ENCODE measurements at regions not wholly inside any gene's neighbourhood (a gene's known extent, or its start where the extent isn't known, plus 50 kb on each side); places are given as distances from the start of the nearest gene placed in this dataset.
"Not testable (repeated sequence)": the region's sequence is repeated elsewhere in the genome, so short reads cannot be mapped to it uniquely, and the experiment has no call there.

- no peak for DNase-seq (ENCODE audit: low read depth in 3 of 3)
Measured at GRCh38 chr22:25487508-25487907, 77.0 kb upstream of the GRK3 start.

DNA sequence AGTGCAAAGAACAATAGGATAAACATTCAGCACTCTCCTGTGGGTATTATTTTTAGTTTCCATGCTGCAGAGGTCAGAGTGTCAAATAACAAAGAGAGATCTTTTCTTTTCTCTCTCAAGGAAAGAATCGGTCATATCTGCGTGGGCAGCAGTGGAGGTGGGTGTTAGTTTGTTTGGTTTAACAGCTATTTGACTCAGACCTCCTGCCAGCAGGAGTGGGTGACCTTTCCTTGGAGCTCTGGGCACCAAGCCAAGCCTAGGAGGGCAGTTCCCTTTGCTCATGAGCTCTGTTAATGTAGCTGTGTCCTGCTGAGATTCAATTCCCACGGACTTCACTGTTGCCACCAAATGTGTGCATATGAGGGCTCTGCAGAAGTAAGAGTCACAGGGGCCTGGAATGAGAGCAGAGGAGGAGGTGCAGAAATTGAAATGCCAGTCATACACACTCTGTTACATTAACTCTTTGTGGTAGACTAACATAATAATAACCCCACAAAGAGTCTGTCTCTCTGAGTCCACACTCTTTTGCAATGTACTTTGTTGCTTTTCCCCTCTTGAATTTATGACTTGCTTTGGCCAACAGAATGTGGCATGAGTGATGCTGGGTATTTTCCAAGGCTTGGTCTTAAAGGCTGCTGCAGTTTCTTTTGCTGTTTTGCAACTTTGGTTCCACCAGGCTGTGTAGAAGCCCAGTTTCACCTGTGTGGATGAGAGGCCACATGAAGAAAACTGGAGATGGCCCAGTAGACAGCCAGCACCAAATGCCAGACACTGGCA lies 76.0 kb upstream of the GRK3 start:
- peak in 2 of 3 experiments; percentile 3 for DNase-seq (ENCODE audit: low read depth in 3 of 3)

DNA sequence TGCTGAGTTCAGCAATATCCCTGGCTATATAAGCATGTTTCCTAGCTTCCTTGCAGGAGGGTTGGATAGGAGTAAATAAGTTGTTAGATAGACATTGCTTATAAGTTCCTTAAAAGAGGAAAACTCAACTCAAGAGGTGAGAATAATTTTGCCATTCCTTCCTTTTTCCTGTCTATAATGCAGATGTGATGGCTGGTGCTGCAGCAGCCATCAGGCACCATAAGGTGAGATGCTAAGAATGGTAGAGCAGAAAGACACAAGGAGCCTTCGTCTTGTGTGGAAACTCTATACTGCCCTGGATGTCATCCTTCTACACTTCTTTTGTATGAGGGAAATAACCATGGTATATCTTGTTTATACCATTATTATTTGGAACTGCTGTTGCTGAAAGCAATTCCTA lies 74.5 kb upstream of the GRK3 start:
- DNase-seq (ENCODE audit: low read depth in 3 of 3), result no peak

DNA sequence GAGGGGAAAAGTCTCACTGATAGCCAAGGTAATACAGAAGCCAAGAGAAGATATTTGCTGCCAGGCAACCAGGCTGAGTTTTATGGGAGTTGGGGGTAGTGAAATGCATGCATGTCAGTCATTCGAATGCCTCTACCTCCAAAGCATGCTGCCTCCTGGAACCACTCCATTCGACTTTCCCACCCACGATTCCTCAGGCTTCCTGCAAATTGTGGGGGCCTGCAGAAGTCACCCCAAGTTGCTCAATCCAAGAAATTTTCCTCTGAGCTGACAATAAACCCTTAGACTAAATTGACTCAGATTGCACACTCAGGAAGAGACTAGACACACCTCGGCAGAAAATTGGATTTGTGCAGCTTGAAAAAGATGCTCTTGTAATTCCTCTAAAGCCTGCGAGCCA lies 73.6 kb upstream of the GRK3 start:
- no peak for DNase-seq (ENCODE audit: low read depth in 3 of 3)

DNA sequence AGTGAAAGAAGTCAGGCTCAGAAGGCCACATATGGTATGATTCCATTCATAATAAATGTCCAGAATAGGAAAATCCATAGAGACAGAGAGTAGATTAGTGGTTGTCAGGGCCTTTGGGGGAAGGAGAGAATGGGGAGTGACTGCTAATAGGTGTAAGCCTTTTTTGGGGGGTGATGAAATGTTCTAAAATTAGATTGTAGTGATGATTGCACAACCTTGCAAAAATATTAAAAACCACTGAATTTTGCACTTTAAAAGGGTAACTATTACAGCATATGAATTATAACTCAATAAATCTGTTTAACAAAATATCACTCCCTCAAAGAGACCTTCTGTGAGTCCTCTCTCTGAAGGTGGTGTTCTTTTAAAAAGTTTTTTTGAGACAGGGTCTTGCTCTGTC lies 72.3 kb upstream of the GRK3 start:
- no peak for DNase-seq (ENCODE audit: low read depth in 3 of 3)

- DNase-seq (ENCODE audit: low read depth in 3 of 3), result no peak
Measured at GRCh38 chr22:25492841-25493734, 71.4 kb upstream of the GRK3 start.

GRCh38 chr22:25493794-25494193 lies 70.7 kb upstream of the GRK3 start:
- no peak for DNase-seq (ENCODE audit: low read depth in 3 of 3)

DNA sequence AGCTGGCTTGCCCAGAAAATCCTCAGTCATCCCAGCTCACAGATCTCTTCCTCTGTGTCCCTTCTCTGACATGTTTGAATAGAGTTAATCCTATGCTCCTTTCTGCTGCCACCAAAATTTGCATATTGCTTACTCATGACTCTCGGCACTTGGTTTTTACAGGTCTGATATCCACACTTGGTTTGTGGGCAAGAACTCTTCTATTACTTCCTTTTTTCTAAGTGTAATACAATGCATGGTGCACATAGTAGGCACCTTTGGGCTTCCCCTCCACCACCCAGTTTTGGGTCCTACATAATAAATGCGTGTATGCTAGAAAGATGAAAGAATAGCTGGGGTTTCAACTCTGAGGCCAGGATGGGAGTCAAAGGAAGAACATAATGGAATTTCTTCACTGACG lies 69.7 kb upstream of the GRK3 start:
- DNase-seq (ENCODE audit: low read depth in 3 of 3), result no peak

GRCh38 chr22:25495285-25495684 lies 69.2 kb upstream of the GRK3 start:
- no peak for DNase-seq (ENCODE audit: low read depth in 3 of 3)

DNA sequence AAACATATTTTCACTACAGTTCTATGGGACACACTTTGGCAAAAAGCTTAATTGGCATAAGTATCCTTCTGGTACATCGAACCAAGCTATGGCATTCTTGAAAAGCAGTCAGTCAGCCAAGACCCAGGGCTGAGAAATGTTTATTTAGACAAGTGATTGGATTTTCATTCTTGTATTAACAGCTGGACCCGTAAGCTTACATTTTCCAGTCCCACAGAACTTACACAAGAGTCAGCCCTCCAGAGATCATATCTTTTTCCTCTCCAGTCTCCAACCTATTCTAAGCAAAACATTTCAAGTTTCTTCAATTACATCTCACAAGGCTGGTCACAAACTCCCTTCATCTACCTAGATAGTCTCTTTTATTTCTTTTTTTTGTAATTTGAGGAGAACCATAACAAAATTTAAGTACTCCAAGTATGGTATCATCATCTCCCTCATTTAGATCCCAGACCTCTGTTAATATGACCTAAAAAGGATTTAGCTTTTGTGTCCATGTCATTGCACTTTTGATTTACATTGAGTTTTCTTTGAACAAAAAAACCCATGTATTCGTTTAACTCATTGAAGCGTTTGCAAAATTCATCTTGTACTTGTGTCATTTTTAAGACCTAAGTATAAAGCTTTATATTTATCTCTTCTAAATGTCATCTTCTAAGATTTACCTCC lies 67.9 kb upstream of the GRK3 start:
- no peak for DNase-seq (ENCODE audit: low read depth in 3 of 3)

- no peak for DNase-seq (ENCODE audit: low read depth in 3 of 3)
Measured at GRCh38 chr22:25497181-25497641, 67.3 kb upstream of the GRK3 start.

- DNase-seq (ENCODE audit: low read depth in 3 of 3), result no peak
Measured at GRCh38 chr22:25497716-25498115, 66.8 kb upstream of the GRK3 start.

- DNase-seq (ENCODE audit: low read depth in 3 of 3), result not testable (repeated sequence)
Measured at GRCh38 chr22:25500671-25501070, 63.8 kb upstream of the GRK3 start.

- DNase-seq (ENCODE audit: low read depth in 3 of 3), result not testable (repeated sequence)
Measured at GRCh38 chr22:25504017-25504416, 60.5 kb upstream of the GRK3 start.

GRCh38 chr22:25508161-25508560 lies 56.3 kb upstream of the GRK3 start:
- DNase-seq (ENCODE audit: low read depth in 3 of 3), result no peak

GRCh38 chr22:25508761-25509321 lies 55.6 kb upstream of the GRK3 start:
- no peak for DNase-seq (ENCODE audit: low read depth in 3 of 3)

DNA sequence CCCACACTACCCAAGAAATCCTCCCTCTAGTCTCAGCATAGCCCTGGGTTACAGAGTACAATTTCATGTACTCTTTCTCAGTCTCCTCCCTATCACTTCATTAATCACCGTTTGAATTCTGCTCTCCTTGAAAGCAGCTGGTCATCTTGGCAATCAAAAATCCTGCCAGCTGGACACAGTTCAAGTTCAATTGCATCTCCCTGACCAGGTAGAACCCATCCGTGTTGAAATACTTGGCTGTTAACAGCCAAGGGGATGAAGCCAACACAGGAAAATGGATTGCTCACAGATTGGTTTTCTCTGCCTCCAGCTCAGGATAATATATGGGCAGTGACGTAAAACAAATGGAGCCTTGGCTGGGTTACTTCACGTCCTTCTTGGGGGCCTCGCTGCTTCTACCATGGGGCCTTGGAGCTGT lies 55.1 kb upstream of the GRK3 start:
- DNase-seq (ENCODE audit: low read depth in 3 of 3), result no peak

DNA sequence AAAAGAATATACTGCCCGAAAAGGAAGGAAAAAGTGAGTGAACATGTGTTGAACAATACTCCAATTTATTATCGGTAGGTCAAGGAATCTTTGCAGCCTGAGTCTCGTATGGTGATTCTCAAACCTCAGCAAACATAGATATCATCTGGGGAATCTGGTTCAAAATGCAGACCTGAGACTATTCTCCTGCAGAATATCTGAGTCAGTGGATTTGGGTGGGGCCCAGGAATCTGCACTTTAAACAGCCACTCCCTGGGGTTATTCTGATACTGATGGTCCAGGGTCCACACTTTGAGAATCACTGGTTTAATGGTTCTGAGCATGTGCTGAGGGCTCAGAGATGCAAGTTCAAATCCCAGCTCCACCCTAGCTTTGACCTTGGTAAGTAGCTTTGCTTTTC lies 53.6 kb upstream of the GRK3 start:
- DNase-seq (ENCODE audit: low read depth in 3 of 3), result no peak

DNA sequence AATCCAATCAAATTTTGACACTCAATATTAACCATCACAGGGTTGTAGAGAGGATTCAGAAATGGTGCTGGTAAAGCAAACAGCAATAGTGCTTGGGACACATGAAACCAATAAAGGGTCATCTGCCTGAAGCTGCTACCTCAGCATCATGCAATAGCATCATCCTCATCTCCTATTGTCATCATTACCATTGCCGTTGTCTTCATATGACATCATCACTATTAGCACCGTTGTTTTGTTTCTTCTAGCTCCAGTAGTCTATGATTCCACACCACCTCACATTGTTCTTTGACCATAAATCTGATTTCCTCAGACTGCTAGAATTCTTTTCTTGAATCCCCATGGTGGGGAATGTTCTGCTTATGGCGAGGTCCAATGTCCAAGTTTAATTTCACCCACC lies 52.8 kb upstream of the GRK3 start:
- no peak for DNase-seq (ENCODE audit: low read depth in 3 of 3)

- no peak for DNase-seq (ENCODE audit: low read depth in 3 of 3)
Measured at GRCh38 chr22:25514436-25515180, 49.9 kb upstream of the GRK3 start.

Measured in stimulated activated CD4-positive, alpha-beta T cell treated with anti-CD3 and anti-CD28 coated beads, TNF-alpha, amount 100 ng/mL, for 4 hours (primary cell).